ENCODE measurements at regions not wholly inside any gene's neighbourhood (a gene's known extent, or its start where the extent isn't known, plus 50 kb on each side); places are given as distances from the start of the nearest gene placed in this dataset.

- Histone ChIP-seq H3K4me3 (no peak overlapping the region), H3K4me1 (ENCODE audit: control insufficient read depth in 1 of 2, low read depth in 2 of 2) (no peaks in the 10 kb centered on the region), H3K36me3 (no peaks in the 10 kb centered on the region), H3K9me3 (no peaks in the 10 kb centered on the region), H3K27me3 (replicated peaks; ENCODE audit: insufficient read depth) (no peaks in the 10 kb centered on the region), H3K27ac (no peak overlapping the region)
- TF ChIP-seq CTCF (IDR thresholded peaks at IDR 0.05): no peak
- no peak for DNase-seq (ENCODE audit: low spot score)
- ATAC-seq (ENCODE audit: insufficient number of reproducible peaks, low FRiP score, low read depth): no peak
These were observed 270.3 kb upstream of the HS3ST1 start for GRCh38 chr4:11698846-11699590.

GRCh38 chr4:11698033-11698432 lies 269.3 kb upstream of the HS3ST1 start:
- DNase-seq (ENCODE audit: low spot score): no peak
- H3K4me3 ChIP-seq: no peak overlapping the region
- no peaks in the 10 kb centered on the region for H3K4me1 ChIP-seq (ENCODE audit: control insufficient read depth in 1 of 2, low read depth in 2 of 2)
- no peak for ATAC-seq (ENCODE audit: insufficient number of reproducible peaks, low FRiP score, low read depth)
- TF ChIP-seq CTCF (IDR thresholded peaks at IDR 0.05): no peak
- peaks cover 3% of the 10 kb centered on the region for H3K9me3 ChIP-seq
- no peaks in the 10 kb centered on the region for H3K27me3 ChIP-seq (replicated peaks; ENCODE audit: insufficient read depth)
- no peaks in the 10 kb centered on the region for H3K36me3 ChIP-seq
- H3K27ac ChIP-seq: no peak overlapping the region

- Histone ChIP-seq H3K4me3 (no peak overlapping the region), H3K9me3 (peaks cover 3% of the 10 kb centered on the region), H3K36me3 (no peaks in the 10 kb centered on the region), H3K4me1 (ENCODE audit: control insufficient read depth in 1 of 2, low read depth in 2 of 2) (peaks cover 4 to 16% of the 10 kb centered on the region in 2 donors), H3K27me3 (replicated peaks; ENCODE audit: insufficient read depth) (no peaks in the 10 kb centered on the region), H3K27ac (no peak overlapping the region)
- TF ChIP-seq CTCF (IDR thresholded peaks at IDR 0.05): no peak
- no peak for ATAC-seq (ENCODE audit: insufficient number of reproducible peaks, low FRiP score, low read depth)
- no peak for DNase-seq (ENCODE audit: low spot score)
These were observed 265.0 kb upstream of the HS3ST1 start for GRCh38 chr4:11693693-11694092.

- Histone ChIP-seq H3K27me3 (replicated peaks; ENCODE audit: insufficient read depth) (no peaks in the 10 kb centered on the region), H3K4me1 (ENCODE audit: control insufficient read depth in 1 of 2, low read depth in 2 of 2) (peaks cover 4 to 16% of the 10 kb centered on the region in 2 donors), H3K9me3 (peaks cover 3% of the 10 kb centered on the region), H3K4me3 (no peak overlapping the region), H3K36me3 (no peaks in the 10 kb centered on the region), H3K27ac (no peak overlapping the region)
- ATAC-seq (ENCODE audit: insufficient number of reproducible peaks, low FRiP score, low read depth) (no peak), DNase-seq (ENCODE audit: low spot score) (no peak)
- TF ChIP-seq CTCF (IDR thresholded peaks at IDR 0.05): no peak
These were observed 262.5 kb upstream of the HS3ST1 start for GRCh38 chr4:11691236-11691635.

GRCh38 chr4:11687727-11688126 lies 259.0 kb upstream of the HS3ST1 start:
- H3K27me3 ChIP-seq (replicated peaks; ENCODE audit: insufficient read depth): no peaks in the 10 kb centered on the region
- DNase-seq (ENCODE audit: low spot score): no peak
- H3K4me1 ChIP-seq (ENCODE audit: control insufficient read depth in 1 of 2, low read depth in 2 of 2): peaks cover 4 to 16% of the 10 kb centered on the region in 2 donors
- H3K27ac ChIP-seq: no peak overlapping the region
- TF ChIP-seq CTCF (IDR thresholded peaks at IDR 0.05): no peak
- H3K36me3 ChIP-seq: no peaks in the 10 kb centered on the region
- H3K9me3 ChIP-seq: no peaks in the 10 kb centered on the region
- no peak for ATAC-seq (ENCODE audit: insufficient number of reproducible peaks, low FRiP score, low read depth)
- no peak overlapping the region for H3K4me3 ChIP-seq
